GM18870 (cell line): ENCODE measurements at regions not wholly inside any gene's neighbourhood (a gene's known extent, or its start where the extent isn't known, plus 50 kb on each side); places are given as distances from the start of the nearest gene placed in this dataset.
A peak's percentile ranks its signal among the peaks of the same experiment; 100 is the strongest.
"Not testable (repeated sequence)": the region's sequence is repeated elsewhere in the genome, so short reads cannot be mapped to it uniquely, and the experiment has no call there.

Experiments used
- ATAC-seq: cut with Tn5 transposase; IDR thresholded peaks from one replicate; pipeline ENCODE4 v1.9.1; 2021; ENCODE audit warnings: moderate library complexity; ENCODE audit not compliant: unreplicated experiment

- ATAC-seq, result no peak
These were observed 1000.4 kb downstream of the ADGRL2 start for GRCh38 chr1:82801176-82801575.

- ATAC-seq, result no peak
These were observed 1000.0 kb downstream of the ADGRL2 start for GRCh38 chr1:82800721-82801120.

DNA sequence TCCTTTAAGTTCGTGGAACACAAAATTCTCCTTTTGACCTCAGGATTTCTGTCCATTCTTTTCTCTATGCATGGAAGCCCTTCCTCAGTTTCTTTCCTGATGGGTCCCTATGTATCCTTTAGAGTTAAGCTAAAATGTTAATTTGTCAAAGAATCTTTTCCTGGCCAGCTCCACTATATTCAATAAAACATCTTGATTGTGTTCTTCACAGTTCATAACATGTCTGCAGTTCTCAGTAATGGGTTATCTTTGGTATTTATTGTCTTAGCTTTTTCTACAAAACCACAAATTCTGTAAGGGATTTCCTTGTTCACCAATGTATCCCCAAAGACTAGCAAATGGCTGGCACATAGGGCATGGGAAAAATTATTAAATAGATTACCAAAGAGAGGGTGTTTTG is 998.5 kb downstream of the ADGRL2 start:
- ATAC-seq, result no peak

- peak; percentile 66 for ATAC-seq
These were observed 994.9 kb downstream of the ADGRL2 start for GRCh38 chr1:82795508-82796149.

DNA sequence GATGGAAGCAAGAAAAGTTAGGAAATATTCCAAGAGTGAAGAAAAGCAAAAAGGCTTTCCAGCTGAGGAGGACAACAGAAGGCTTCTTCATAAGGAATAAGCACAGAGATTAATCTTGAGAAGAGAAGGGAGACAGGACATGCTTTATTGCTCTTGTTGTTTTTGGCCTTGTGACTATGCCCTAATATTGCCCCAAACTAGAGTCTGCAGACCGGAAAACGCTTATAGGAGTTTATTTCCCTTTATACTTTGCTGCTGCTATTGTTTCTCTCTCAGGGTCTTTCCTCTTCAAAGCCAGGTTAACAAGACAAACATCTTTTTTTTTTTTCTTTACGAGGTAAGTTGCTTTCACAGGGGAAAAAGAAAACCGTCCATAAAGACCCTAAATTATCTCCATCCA is 991.4 kb downstream of the ADGRL2 start:
- no peak for ATAC-seq

- ATAC-seq, result no peak
These were observed 989.8 kb downstream of the ADGRL2 start for GRCh38 chr1:82790556-82790955.

- ATAC-seq, result no peak
These were observed 987.9 kb downstream of the ADGRL2 start for GRCh38 chr1:82788660-82789059.

- ATAC-seq, result no peak
These were observed 987.3 kb downstream of the ADGRL2 start for GRCh38 chr1:82788038-82788437.

DNA sequence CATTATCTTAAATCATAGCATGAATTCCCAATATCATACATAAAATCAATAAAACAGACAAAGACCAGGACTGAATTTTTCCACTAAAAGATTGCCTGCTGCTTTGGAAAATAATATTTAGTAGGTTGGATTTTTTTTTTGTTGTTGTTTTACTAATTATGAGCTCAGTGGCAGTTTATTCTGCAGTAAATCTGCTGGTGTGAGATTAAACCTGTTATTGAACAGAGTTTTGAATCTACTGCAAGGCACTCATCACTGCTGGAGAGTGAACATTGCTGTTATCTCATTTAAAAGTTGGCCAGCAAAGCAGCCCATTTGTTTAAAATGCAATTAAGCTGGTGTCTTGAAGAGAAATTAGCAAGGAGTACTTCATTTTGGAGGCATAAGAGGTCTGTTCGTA is 986.1 kb downstream of the ADGRL2 start:
- ATAC-seq, result no peak

GRCh38 chr1:82785268-82785790 is 984.6 kb downstream of the ADGRL2 start:
- ATAC-seq, result no peak

DNA sequence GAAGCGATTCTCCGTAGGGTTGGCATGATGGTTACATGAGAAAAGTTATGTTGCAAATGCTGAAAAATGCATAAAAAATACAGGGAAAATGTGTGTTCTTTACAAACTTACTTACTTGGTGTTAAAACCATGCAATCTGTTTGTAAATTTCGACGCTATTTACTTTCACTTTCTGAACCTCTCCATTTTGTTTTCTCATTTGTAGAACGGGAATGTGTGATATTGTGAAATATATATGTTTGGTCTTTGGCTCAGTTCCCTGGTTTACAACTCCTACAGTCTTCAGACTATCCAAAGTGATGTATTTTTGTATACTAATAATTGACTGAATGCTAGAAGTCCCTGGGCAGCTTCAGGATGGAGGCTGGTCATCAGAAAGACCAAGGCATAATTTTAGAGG is 982.3 kb downstream of the ADGRL2 start:
- no peak for ATAC-seq

GRCh38 chr1:82782599-82782998 is 981.9 kb downstream of the ADGRL2 start:
- no peak for ATAC-seq

GRCh38 chr1:82778612-82779011 is 977.9 kb downstream of the ADGRL2 start:
- no peak for ATAC-seq

DNA sequence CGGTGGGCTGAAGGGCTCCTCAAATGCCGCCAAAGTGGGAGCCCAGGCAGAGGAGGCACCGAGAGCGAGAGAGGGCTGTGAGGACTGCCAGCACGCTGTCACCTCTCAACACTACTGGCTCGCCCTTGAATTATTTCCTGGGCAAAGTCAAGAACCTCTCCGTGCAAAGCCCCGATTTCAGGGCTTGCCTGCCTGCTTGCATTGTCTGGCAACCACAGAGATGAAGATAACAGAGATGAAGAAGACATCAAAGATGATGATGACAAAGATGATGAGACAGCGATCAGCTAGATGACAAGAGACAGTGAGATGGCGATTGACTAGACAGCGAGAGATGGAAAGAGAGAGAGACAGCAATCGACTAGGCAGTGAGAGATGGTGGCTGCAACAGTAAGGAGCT is 976.5 kb downstream of the ADGRL2 start:
- ATAC-seq, result no peak

- not testable (repeated sequence) for ATAC-seq
These were observed 976.0 kb downstream of the ADGRL2 start for GRCh38 chr1:82776730-82777129.

DNA sequence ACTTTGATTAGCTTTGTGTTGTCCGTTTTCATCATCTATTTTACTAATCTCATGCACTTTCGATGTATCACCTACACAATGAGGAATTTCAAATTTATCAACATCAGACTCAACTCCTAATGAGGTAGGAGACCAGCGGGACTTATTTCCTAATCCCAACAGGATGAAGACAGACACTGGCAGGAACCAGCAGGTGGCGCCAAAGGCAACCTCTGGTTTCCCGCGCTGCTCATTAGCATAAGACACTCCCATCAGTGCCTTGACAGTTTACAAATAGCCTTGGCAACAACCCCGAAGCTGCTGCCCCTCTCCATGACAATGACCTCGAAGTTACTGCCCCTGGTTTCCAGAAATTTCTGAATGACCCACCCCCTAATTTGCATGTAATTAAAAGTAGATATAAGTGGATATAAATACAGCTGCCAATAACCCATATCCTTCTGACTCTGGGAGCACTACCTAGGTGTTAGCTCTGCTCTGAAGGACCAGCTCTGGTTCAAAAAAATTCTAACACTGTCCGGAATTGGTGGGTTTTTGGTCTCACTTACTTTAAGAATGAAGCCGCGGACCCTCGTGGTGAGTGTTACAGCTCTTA is 974.8 kb downstream of the ADGRL2 start:
- ATAC-seq, result no peak

DNA sequence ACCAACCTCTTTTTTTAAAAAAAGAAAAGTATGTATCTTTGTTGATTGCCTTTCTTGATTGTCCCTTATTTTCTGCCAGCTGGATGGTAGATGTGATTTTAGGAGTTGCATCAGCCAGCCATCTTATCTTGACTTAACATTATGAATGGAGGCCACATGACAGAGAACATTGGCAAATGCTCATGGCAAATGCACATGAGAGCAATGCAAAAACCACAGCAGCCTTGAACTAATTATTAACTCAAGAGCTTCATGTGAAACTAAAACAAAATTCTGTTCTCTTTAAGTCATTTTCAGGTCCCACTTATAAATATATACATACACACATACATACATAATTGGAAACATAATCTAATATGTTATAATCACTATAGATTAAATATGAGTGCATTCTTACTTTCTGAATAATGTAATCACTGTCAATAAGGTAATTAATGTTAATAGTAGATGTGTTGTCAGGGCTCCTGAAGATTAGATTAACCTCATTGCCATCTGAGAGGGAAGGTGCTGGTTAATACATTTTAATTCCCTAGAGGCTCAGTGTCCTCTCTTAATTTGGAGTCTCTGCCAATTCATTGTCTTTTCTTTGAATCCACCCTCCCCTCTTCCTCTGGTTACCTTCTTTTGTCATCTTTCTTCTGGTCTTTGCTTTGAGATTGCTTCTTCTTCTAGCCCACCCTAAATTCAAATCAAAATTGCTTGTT is 962.2 kb downstream of the ADGRL2 start:
- peak; percentile 81 for ATAC-seq

GRCh38 chr1:82759035-82759434 is 958.3 kb downstream of the ADGRL2 start:
- no peak for ATAC-seq

GRCh38 chr1:82755671-82756070 is 954.9 kb downstream of the ADGRL2 start:
- no peak for ATAC-seq

DNA sequence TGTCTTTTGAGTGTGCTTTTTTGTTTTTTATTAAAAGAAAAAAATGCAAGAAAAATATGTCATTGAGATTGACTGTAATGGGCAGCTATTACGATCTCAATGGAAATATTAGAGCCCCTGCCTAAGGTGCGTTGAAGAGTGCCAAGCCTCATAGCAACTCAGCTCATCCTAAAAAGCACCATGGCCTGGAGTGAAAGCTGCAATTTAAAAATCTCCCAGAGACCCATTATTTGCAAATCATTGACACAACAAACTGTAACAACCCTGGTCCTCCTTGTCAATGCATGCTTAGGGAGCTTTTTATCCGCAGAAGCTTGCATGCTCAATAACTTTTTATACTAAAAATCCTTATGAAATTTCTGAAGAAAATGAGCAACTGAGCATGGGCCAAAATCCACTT is 954.5 kb downstream of the ADGRL2 start:
- no peak for ATAC-seq

DNA sequence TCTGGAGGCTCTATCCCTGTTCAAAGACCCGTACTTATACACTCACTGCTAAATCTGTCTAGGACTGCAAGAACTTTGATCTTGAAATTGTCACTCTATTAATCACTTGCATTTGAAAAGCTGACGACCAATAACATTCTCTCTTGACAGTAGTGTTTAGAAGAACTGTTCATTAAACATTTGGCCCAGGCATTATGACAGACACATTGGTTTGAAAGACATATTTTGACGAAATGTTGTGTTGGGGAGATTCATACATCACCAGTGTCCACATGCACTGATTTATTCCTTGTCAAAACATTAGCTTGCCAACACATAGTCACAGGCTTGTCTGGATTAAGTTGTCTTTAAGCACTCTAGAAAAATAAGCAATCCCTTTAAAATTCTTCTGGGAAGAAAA is 951.3 kb downstream of the ADGRL2 start:
- no peak for ATAC-seq

DNA sequence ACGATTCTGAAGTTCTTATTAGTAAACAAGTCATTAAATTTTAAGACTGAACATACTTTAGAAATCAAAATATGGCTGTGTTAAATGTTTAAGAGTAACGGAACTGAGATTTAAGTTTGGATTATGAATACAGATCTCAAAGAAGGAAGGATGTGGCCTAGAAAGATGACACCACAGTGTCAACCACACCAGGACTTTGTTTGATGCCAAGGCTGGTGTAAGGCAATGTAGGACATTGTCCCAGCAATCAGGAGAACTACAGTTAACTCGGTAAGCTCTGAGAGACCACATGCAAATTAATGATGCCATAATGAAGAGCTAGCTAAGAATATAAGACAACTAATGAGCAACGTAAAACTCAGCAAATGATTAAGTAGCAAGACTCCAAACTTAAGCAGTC is 932.9 kb downstream of the ADGRL2 start:
- no peak for ATAC-seq
